ENCODE measurements at regions not wholly inside any gene's neighbourhood (a gene's known extent, or its start where the extent isn't known, plus 50 kb on each side); places are given as distances from the start of the nearest gene placed in this dataset.

DNA sequence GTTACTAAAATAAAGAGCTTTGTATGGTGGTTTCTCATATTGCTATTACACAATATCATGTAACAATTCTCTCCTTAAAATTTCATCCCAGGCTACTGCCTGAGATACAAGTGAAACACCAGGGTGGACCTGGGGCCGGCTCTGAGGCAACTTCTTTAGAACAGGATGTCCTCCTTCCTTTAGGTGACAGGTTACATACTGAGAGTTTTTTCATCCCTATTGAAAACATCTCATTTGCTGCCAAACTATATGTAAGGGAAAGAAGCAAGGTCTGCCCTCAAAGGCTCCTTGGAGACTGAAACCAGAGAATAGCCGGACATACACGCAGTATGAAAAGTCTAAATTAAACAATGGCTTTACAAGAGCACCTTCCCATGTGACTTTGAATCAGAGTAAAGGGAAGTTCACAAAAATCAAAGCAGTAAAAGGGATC is 139.9 kb downstream of the DUSP6 start:
- TF ChIP-seq POLR2AphosphoS5 (IDR thresholded peaks at IDR 0.05; ENCODE audit: low read depth, low read length) (no peak), POLR2A (IDR thresholded peaks at IDR 0.05; ENCODE audit: low read depth, low read length) (no peak)

Data from GM12892 (cell line).